Activated CD8-positive, alpha-beta memory T cell treated with anti-CD3 and anti-CD28 coated beads for 24 hours (primary cell): ENCODE measurements at regions not wholly inside any gene's neighbourhood (a gene's known extent, or its start where the extent isn't known, plus 50 kb on each side); places are given as distances from the start of the nearest gene placed in this dataset.
"Not testable (repeated sequence)": the region's sequence is repeated elsewhere in the genome, so short reads cannot be mapped to it uniquely, and the experiment has no call there.

ENCODE experiments used
- DNase-seq: peaks from one replicate; pipeline ENCODE4 v3.0.0-alpha.2; 2020

- DNase-seq = no peak
These were observed 159.4 kb downstream of the CRLF2 start for GRCh38 chrX:1053072-1053471.

DNA sequence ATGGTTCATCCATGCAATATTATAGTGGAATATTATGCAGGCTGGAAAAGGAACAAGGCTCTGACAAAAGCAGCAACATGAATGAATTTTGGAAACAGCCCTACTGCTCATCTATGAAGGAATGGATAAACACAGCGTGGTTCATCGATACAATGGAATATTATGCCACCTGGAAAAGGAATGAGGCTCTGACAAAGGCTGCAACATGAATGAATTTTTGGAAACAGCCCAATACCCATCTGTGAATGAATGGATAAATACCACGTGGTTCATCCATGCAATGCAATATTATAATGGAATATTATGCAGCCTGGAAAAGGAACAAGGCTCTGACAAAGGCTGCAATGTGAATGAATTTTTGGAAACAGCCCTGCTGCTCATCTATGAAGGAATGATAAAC lies 160.4 kb downstream of the CRLF2 start:
- no peak for DNase-seq

GRCh38 chrX:1051421-1051820 lies 161.0 kb downstream of the CRLF2 start:
- DNase-seq = no peak

GRCh38 chrX:1045680-1046314 lies 166.7 kb downstream of the CRLF2 start:
- no peak for DNase-seq

DNA sequence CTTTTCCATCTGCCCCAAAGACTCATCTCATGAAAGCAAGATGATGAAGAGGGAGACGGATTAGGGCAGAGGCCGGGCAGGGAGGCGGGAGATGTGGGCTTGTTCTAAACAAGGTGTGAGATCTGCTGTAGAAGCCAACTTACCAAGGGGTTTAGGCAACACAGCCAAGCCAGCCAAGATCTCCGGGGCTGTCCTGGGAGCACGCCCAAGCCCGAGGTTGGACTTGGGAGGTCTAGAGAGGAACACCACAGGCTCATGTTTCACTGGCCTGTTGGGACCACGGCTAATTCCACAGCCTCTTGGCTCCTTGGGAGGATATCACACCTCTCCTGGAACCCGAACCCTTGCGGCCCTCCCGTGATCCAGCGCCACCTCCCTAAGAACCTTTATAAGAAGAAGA lies 171.4 kb downstream of the CRLF2 start:
- no peak for DNase-seq

GRCh38 chrX:1035931-1036330 lies 176.5 kb downstream of the CRLF2 start:
- not testable (repeated sequence) for DNase-seq

- no peak for DNase-seq
These were observed 177.2 kb downstream of the CRLF2 start for GRCh38 chrX:1035206-1035605.

GRCh38 chrX:1034717-1035116 lies 177.7 kb downstream of the CRLF2 start:
- no peak for DNase-seq

DNA sequence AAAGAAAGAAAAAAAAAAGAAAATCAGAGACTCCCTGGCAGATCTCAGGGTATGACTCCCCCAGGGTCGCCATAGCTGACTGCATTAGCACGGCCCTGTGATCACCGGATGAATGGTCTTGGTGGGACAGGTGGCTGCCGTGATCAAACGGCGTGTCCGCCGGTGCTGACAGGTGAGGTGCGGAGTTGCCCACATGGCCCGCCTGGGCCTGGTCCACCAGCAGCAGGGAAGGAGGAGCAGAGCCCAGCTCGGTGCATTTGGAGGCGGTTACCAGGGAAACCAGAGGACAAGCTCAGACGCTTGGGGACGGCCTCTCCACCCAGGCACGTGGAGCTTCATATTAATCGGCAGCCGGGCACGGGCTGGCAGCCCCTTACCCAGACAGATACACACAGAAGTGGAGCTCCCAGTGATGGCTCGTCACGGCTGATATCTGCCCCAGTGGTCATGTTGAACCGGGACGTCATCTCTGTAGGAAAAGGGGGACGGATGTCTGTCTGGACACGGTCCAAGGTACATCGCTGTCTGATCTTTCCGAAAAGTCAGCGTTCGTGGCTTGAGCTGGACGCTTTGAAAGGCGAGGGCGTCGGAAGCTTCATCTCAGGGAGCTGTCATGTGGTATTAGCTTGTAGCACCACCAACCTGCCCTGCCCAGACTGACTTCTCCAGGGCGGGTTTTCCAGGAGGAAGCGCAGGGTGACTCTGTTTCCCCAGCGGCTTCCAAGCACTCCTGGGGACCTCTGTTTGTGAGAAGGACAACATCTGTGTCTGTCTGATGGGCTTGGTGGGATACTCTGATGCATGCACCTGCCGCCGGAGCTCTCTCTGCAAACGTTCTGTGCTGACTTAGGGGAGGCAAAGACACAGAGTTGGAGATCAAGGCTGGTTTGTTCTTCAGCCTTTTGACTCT lies 180.7 kb downstream of the CRLF2 start:
- DNase-seq = no peak

GRCh38 chrX:1029494-1029893 lies 183.0 kb downstream of the CRLF2 start:
- no peak for DNase-seq

- no peak for DNase-seq
These were observed 184.8 kb downstream of the CRLF2 start for GRCh38 chrX:1027680-1028079.

GRCh38 chrX:1027133-1027532 lies 185.3 kb downstream of the CRLF2 start:
- no peak for DNase-seq

- DNase-seq = no peak
These were observed 186.0 kb downstream of the CRLF2 start for GRCh38 chrX:1026263-1027015.

- DNase-seq = no peak
These were observed 187.0 kb downstream of the CRLF2 start for GRCh38 chrX:1025413-1025812.

GRCh38 chrX:1023676-1024075 lies 188.8 kb downstream of the CRLF2 start:
- no peak for DNase-seq

GRCh38 chrX:1021314-1021993 lies 191.0 kb downstream of the CRLF2 start:
- not testable (repeated sequence) for DNase-seq

DNA sequence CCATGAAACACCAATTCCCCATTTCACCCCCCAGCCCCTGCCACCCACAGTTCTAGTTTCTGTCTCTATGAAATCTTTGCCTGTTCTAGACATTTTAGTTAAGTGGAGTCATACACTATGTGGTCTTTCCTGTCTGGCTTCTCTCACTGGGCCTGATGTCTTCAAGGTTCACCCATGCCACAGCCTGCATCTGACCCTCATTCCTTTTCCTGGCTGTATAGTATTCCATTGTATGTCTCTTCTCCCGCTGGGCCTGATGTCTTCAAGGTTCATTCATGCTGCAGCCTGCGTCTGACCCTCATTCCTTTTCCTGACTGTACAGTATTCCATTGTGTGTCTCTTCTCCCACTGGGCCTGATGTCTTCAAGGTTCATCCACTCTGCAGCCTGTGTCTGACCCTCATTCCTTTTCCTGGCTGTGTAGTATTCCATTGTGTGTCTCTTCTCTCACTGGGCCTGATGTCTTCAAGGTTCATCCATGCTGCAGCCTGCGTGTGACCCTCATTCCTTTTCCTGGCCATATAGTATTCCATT lies 191.7 kb downstream of the CRLF2 start:
- no peak for DNase-seq

DNA sequence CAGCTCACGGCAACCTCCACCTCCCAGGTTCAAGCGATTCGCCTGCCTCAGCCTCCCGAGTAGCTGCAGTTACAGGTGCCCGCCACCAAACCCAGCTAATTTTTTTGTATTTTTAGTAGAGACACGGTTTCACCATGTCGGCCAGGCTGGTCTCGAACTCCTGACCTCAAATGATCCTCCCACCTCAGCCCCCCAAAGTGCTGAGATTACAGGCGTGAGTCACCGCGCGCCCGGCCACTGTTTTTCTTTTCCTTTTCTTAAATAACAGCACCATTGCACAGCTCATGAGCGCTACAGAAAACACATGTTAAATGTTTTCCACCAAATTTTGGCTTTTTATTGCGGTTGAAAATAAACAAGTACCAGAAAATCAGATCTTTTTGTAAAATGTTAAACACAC lies 195.5 kb downstream of the CRLF2 start:
- DNase-seq = not testable (repeated sequence)

- not testable (repeated sequence) for DNase-seq
These were observed 196.2 kb downstream of the CRLF2 start for GRCh38 chrX:1016281-1016680.

GRCh38 chrX:1012678-1013300 lies 199.7 kb downstream of the CRLF2 start:
- DNase-seq = no peak

GRCh38 chrX:1011691-1012283 lies 200.7 kb downstream of the CRLF2 start:
- DNase-seq = no peak

- DNase-seq = no peak
These were observed 202.7 kb downstream of the CRLF2 start for GRCh38 chrX:1009771-1010170.
